Stomach (tissue), 8 donors: ENCODE measurements at regions not wholly inside any gene's neighbourhood (a gene's known extent, or its start where the extent isn't known, plus 50 kb on each side); places are given as distances from the start of the nearest gene placed in this dataset.
A peak's percentile ranks its signal among the peaks of the same experiment; 100 is the strongest.

Experiments
- DNase-seq, 2 donors: peaks; one replicate each; pipeline versions ENCODE4 v3.0.0 to v3.0.0-alpha.2; 2013 to 2019
- H3K27ac ChIP-seq, 5 donors: fragments of 200-600 bp in 4 of 5; sonication (generic) in 4 of 5; one replicate each; pipeline ENCODE4 v1.5.1; 2013 to 2019; ENCODE audit warnings: mild to moderate bottlenecking in 1 of 5, moderate library complexity in 1 of 5
- H3K27me3 ChIP-seq, 3 donors: fragments of 200-600 bp; sonication (generic); one replicate each; pipeline ENCODE4 v1.5.1; 2017 to 2019; ENCODE audit warnings: mixed run types in 1 of 3
- H3K36me3 ChIP-seq, 4 donors: fragments of 200-600 bp; sonication (generic); 1 replicate in 3 of 4; 2 replicates in 1 of 4; pipeline ENCODE4 v1.5.1; 2016 to 2019
- H3K4me1 ChIP-seq, 4 donors: fragments of 200-600 bp; sonication (generic); one replicate each; pipeline ENCODE4 v1.5.1; 2016 to 2019
- H3K4me3 ChIP-seq, 4 donors: fragments of 200-600 bp; sonication (generic) in 3 of 4; one replicate each; pipeline ENCODE4 v1.5.1; 2016 to 2019; ENCODE audit warnings: mild to moderate bottlenecking in 1 of 4
- H3K9me3 ChIP-seq, 4 donors: fragments of 200-600 bp; sonication (generic); one replicate each; pipeline ENCODE4 v1.5.1; 2016 to 2019
- EP300 ChIP-seq: sonication (generic); formaldehyde crosslinking; IDR thresholded peaks from one replicate; pipeline ENCODE4 v1.6.1; 2017; ENCODE audit warnings: antibody characterized with exemption
- POLR2A ChIP-seq, 4 donors: fragments of 450-650 bp; IDR thresholded peaks; one replicate each; pipeline ENCODE4 v1.6.1; 2016; ENCODE audit warnings: antibody characterized with exemption in 4 of 4, control low read depth in 2 of 4, mild to moderate bottlenecking in 1 of 4, moderate library complexity in 1 of 4
- POLR2AphosphoS5 ChIP-seq, 3 donors: sonication (generic); formaldehyde crosslinking; IDR thresholded peaks; one replicate each; pipeline ENCODE4 v1.6.1; 2016; ENCODE audit warnings: antibody characterized with exemption in 3 of 3
- WGBS, 5 donors: extraction: QIAGEN DNeasy Blood & Tissue Kit in 3 of 5; methylation state at CpG; one replicate each; pipeline versions ENCODE4 v1.1.5 to v1.1.7; 2013 to 2018; 5-methylcytosine and 5-hydroxymethylcytosine counted together
- intact Hi-C: fragments of 100-400 bp; cut with DNase I; formaldehyde crosslinking; loops from one replicate; pipeline ENCODE4 v1.15.1; 2023; ENCODE audit warnings: low total_unique reads
- TF ChIP-seq, protein P1 (sequence below), 7 experiments: fragments of 450-650 bp in 4 of 7; fragments of 200-600 bp in 3 of 7; sonication (generic) in 3 of 7; IDR thresholded peaks; one replicate each; pipeline ENCODE4 v1.5.1; 2016 to 2019; ENCODE audit warnings: antibody characterized with exemption in 7 of 7, control low read depth in 2 of 7, mild to moderate bottlenecking in 1 of 7
- donor health status: healthy with polysubstance abuse.
- donor health status: Bipolar disorder and iron deficiency.
- donor health status: healthy.

DNA sequence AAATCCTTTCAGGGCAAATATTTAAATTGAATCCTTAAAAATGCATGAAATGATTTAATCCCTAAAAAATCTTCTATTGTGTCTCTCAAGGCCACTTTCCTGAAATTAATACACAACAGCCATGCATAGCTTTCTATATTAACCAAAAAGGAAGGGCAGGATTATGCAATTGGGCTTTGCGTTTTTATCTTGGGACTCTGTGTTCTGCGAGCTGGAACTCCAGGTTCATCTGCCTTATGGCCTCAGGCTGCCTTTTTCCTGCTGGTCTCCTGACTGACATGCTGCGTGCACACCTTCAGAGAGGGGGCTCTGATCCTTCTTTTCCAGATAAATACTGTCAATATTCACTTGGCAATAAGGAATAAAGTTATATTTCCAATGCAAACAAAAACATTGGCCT, 141.7 kb upstream of the GRIA4 start:
- 40 to 53% (median 46%) methylated on average over 3 of the region's 3 CpGs for WGBS, 5 donors
- TF ChIP-seq POLR2A (IDR thresholded peaks at IDR 0.05): no peak
- TF ChIP-seq POLR2AphosphoS5 (IDR thresholded peaks at IDR 0.05): no peak
- TF ChIP-seq, protein P1, sequence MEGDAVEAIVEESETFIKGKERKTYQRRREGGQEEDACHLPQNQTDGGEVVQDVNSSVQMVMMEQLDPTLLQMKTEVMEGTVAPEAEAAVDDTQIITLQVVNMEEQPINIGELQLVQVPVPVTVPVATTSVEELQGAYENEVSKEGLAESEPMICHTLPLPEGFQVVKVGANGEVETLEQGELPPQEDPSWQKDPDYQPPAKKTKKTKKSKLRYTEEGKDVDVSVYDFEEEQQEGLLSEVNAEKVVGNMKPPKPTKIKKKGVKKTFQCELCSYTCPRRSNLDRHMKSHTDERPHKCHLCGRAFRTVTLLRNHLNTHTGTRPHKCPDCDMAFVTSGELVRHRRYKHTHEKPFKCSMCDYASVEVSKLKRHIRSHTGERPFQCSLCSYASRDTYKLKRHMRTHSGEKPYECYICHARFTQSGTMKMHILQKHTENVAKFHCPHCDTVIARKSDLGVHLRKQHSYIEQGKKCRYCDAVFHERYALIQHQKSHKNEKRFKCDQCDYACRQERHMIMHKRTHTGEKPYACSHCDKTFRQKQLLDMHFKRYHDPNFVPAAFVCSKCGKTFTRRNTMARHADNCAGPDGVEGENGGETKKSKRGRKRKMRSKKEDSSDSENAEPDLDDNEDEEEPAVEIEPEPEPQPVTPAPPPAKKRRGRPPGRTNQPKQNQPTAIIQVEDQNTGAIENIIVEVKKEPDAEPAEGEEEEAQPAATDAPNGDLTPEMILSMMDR (IDR thresholded peaks at IDR 0.05): no peak
- no peak for TF ChIP-seq EP300
- intact Hi-C loops: no loop called here

DNA sequence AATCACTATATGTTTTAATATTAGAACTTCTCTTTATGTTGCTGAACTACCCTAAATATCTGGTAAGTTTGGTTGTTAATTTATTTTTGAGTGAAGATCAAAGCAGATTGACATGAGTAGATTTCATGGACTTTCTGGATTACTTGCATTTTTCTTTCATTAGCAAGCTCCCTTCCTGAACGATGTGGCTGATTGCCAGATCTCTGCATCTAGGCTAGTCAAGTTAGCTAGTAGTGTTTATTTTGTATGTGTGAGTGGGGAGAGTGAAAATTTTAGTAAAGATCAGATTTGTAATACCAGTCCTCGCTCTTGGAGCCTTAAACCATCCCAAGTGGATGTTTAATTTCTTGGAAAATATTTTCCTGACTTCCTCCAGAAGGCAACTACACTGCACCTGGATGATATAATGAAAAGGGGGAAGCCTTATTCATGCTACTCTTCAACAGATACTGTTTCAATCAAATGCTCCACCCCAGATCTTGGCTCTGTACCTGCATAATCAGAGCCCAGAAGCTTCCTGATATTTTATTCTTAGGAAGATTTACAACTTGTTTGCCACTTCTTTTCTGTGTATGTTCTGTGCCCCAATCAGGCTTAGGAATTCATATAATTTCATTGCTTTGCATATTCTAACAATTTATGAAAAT, 143.2 kb upstream of the GRIA4 start:
- Histone ChIP-seq H3K4me3 (no peak overlapping the region), H3K9me3 (no peaks in the 10 kb centered on the region), H3K4me1 (no peaks in the 10 kb centered on the region), H3K27me3 (no peaks in the 10 kb centered on the region), H3K36me3 (no peaks in the 10 kb centered on the region), H3K27ac (no peak overlapping the region)
- peak in 1 of 2 donors; percentile 51 for DNase-seq
- TF ChIP-seq EP300: no peak
- TF ChIP-seq, protein P1 (IDR thresholded peaks at IDR 0.05): no peak
- TF ChIP-seq POLR2AphosphoS5 (IDR thresholded peaks at IDR 0.05): no peak
- no peak for TF ChIP-seq POLR2A (IDR thresholded peaks at IDR 0.05)
- intact Hi-C loops: no loop called here
- WGBS, 5 donors: 8 to 33% (median 9%) methylated on average over 2 of the region's 2 CpGs

More for the DNA sequence above, 141.7 kb upstream of the GRIA4 start:
- DNase-seq: no peak
- Histone ChIP-seq H3K9me3 (no peaks in the 10 kb centered on the region), H3K27ac (no peak overlapping the region), H3K4me1 (no peaks in the 10 kb centered on the region), H3K27me3 (no peaks in the 10 kb centered on the region), H3K4me3 (no peak overlapping the region), H3K36me3 (no peaks in the 10 kb centered on the region)

DNA sequence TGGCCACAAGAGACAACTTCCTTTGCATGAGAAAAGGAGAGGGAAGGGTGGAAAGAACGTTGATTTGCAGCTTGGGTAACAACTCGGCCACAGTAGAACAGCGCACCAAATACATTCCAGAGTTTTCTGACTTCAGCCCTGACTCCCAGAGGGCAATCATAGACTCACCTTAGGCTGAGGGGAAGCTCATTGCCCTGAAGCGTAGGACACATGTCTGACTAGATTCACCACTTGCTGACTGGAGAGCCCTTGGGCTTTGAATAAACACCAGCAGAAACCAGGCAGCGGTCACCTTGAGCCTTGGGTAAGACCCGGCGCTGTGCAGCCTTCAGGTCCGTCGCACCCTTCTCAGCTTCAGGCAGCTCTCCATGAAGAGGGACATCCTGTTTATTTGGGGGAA, 151.8 kb upstream of the GRIA4 start:
- no peak overlapping the region for H3K4me3 ChIP-seq
- intact Hi-C loops: no loop called here
- H3K4me1 ChIP-seq: no peaks in the 10 kb centered on the region
- no peaks in the 10 kb centered on the region for H3K27me3 ChIP-seq
- H3K27ac ChIP-seq: no peak overlapping the region
- no peak for TF ChIP-seq POLR2A (IDR thresholded peaks at IDR 0.05)
- TF ChIP-seq POLR2AphosphoS5 (IDR thresholded peaks at IDR 0.05): no peak
- TF ChIP-seq, protein P1 (IDR thresholded peaks at IDR 0.05): no peak
- TF ChIP-seq EP300: no peak
- no peak for DNase-seq
- H3K9me3 ChIP-seq: no peaks in the 10 kb centered on the region
- H3K36me3 ChIP-seq: no peaks in the 10 kb centered on the region
- WGBS, 5 donors: 91 to 95% (median 92%) methylated on average over 9 of the region's 9 CpGs

DNA sequence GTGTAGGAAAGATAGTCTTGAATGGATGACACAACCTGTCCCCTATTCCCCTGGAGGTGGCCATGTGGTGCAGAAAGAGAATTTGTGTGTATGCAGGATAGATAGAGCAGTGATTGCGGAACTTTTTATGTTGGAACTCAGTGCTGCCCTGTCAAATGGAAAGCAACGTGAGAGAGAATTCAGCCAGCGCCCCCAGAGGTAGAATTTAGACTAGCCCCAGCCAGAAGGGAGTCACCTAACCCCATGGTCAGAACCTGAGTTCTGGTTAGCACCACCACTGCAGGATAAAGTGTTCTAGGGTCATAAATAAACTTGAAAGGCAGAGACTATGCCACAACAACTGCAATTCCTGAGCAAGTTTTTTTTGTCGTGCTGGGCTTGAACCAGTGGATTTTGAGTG, 152.9 kb upstream of the GRIA4 start:
- Histone ChIP-seq H3K27me3 (no peaks in the 10 kb centered on the region), H3K36me3 (no peaks in the 10 kb centered on the region), H3K4me1 (no peaks in the 10 kb centered on the region), H3K9me3 (no peaks in the 10 kb centered on the region), H3K4me3 (no peak overlapping the region), H3K27ac (no peak overlapping the region)
- intact Hi-C loops: no loop called here
- no peak for DNase-seq
- 77 to 84% (median 80%) methylated on average over 4 of the region's 4 CpGs for WGBS, 5 donors
- TF ChIP-seq EP300 (no peak), POLR2AphosphoS5 (IDR thresholded peaks at IDR 0.05) (no peak), POLR2A (IDR thresholded peaks at IDR 0.05) (no peak)
- TF ChIP-seq, protein P1 (IDR thresholded peaks at IDR 0.05): no peak
